PFSK-1 (cell line): ENCODE measurements at regions not wholly inside any gene's neighbourhood (a gene's known extent, or its start where the extent isn't known, plus 50 kb on each side); places are given as distances from the start of the nearest gene placed in this dataset.

Experiments used
- POLR2AphosphoS5 ChIP-seq: IDR thresholded peaks from 2 replicates; pipeline ENCODE4 v1.6.1; 2012; ENCODE audit warnings: low read depth, mild to moderate bottlenecking, control low read depth, low read length, moderate library complexity
- TAF1 ChIP-seq: IDR thresholded peaks from 2 replicates; pipeline ENCODE4 v1.6.1; 2012; ENCODE audit warnings: low read length, control low read depth, borderline replicate concordance; ENCODE audit not compliant: insufficient read depth
- TF ChIP-seq, protein P1 (sequence below), 2 experiments: IDR thresholded peaks; 2 replicates each; pipeline versions ENCODE4 v1.6.1 to v1.8.0; 2011 to 2012; ENCODE audit warnings: low read depth in 2 of 2, low read length in 2 of 2, control low read depth in 1 of 2, inconsistent platforms in 1 of 2, mild to moderate bottlenecking in 1 of 2, moderate library complexity in 1 of 2; ENCODE audit not compliant: insufficient read depth in 1 of 2

DNA sequence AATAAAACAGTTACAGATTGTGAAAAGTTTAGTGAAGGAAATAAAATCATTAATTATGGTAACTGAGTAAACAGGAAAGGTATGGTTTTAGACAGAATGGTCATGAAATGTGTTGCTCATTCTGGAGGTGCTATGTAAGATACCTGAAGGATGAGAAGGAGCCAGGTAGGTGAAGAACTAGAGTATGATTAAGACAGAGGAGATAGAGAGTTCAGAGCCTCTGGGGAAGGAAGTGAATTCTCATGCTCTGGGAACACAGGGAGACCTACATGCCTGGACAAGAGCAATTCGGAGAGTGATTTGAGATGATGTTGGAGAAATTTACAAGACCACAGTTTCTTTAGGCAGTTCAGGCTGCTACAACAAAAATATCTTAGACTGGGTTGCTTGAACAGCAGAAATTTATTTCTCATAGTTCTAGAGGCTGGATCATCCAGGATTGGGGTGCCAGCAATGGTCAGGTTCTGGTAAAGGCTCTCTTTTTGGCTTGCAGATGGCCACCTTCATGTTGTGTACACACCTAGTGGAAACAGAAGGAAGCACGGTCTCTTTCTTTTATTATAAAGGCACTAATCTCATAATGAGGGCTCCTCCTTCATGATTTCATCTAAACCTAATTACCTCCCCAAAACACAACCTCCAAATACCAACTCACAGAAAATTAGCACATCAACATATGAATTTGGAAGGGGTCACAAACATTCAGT lies 1416.1 kb downstream of the PCDH7 start:
- TF ChIP-seq POLR2AphosphoS5 = no peak
- TF ChIP-seq, protein P1, sequence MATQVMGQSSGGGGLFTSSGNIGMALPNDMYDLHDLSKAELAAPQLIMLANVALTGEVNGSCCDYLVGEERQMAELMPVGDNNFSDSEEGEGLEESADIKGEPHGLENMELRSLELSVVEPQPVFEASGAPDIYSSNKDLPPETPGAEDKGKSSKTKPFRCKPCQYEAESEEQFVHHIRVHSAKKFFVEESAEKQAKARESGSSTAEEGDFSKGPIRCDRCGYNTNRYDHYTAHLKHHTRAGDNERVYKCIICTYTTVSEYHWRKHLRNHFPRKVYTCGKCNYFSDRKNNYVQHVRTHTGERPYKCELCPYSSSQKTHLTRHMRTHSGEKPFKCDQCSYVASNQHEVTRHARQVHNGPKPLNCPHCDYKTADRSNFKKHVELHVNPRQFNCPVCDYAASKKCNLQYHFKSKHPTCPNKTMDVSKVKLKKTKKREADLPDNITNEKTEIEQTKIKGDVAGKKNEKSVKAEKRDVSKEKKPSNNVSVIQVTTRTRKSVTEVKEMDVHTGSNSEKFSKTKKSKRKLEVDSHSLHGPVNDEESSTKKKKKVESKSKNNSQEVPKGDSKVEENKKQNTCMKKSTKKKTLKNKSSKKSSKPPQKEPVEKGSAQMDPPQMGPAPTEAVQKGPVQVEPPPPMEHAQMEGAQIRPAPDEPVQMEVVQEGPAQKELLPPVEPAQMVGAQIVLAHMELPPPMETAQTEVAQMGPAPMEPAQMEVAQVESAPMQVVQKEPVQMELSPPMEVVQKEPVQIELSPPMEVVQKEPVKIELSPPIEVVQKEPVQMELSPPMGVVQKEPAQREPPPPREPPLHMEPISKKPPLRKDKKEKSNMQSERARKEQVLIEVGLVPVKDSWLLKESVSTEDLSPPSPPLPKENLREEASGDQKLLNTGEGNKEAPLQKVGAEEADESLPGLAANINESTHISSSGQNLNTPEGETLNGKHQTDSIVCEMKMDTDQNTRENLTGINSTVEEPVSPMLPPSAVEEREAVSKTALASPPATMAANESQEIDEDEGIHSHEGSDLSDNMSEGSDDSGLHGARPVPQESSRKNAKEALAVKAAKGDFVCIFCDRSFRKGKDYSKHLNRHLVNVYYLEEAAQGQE (IDR thresholded peaks at IDR 0.05; ENCODE audit: insufficient read depth in 1 of 2, low read depth in 2 of 2, low read length in 2 of 2) = no peak
- TF ChIP-seq TAF1 = no peak
